RWPE2 (cell line): ENCODE measurements at regions not wholly inside any gene's neighbourhood (a gene's known extent, or its start where the extent isn't known, plus 50 kb on each side); places are given as distances from the start of the nearest gene placed in this dataset.

Experiments used
- ATAC-seq: fragments of 200-7000 bp; cut with Tn5 transposase; 3 replicates; pipeline ENCODE4 v1.9.1; 2021; ENCODE audit warnings: low read depth
- DNase-seq: peaks from one replicate; pipeline ENCODE4 v3.0.0-alpha.2; 2020; ENCODE audit warnings: low spot score
- H3K27ac ChIP-seq: fragments of 450-650 bp; 2 replicates; pipeline ENCODE4 v1.5.1; 2017; ENCODE audit warnings: mild to moderate bottlenecking; ENCODE audit not compliant: poor library complexity, severe bottlenecking
- H3K27me3 ChIP-seq: fragments of 250-450 bp; sonication (Bioruptor Pico); 2 replicates; pipeline ENCODE4 v1.5.1; 2021; ENCODE audit warnings: mild to moderate bottlenecking, moderate library complexity; ENCODE audit not compliant: insufficient read depth, poor library complexity, severe bottlenecking
- H3K36me3 ChIP-seq: fragments of 250-450 bp; sonication (Bioruptor Pico); 2 replicates; pipeline ENCODE4 v1.5.1; 2020; ENCODE audit warnings: low read depth, mild to moderate bottlenecking, moderate library complexity
- H3K4me1 ChIP-seq: fragments of 250-450 bp; sonication (Bioruptor Pico); 2 replicates; pipeline ENCODE4 v1.5.1; 2021; ENCODE audit warnings: mild to moderate bottlenecking, moderate library complexity; ENCODE audit not compliant: insufficient read depth, poor library complexity, severe bottlenecking
- H3K4me3 ChIP-seq: fragments of 250-450 bp; sonication (Bioruptor Pico); 2 replicates; pipeline ENCODE4 v1.5.1; 2021; ENCODE audit warnings: mild to moderate bottlenecking, moderate library complexity; ENCODE audit not compliant: severe bottlenecking
- H3K9me3 ChIP-seq: fragments of 250-450 bp; sonication (Bioruptor Pico); 2 replicates; pipeline ENCODE4 v1.5.1; 2021; ENCODE audit warnings: mild to moderate bottlenecking, moderate library complexity; ENCODE audit not compliant: severe bottlenecking
- CTCF ChIP-seq: fragments of 450-650 bp; IDR thresholded peaks from one replicate; pipeline ENCODE4 v1.5.1; 2017; ENCODE audit warnings: mild to moderate bottlenecking, moderate library complexity; ENCODE audit not compliant: poor library complexity, severe bottlenecking

- Histone ChIP-seq H3K4me3 (no peak overlapping the region), H3K27ac (no peak overlapping the region), H3K9me3 (no peaks in the 10 kb centered on the region), H3K27me3 (no peaks in the 10 kb centered on the region), H3K36me3 (no peaks in the 10 kb centered on the region), H3K4me1 (no peaks in the 10 kb centered on the region)
- no peak for ATAC-seq
- no peak for DNase-seq
- TF ChIP-seq CTCF, result no peak
These were observed 258.4 kb downstream of the MEIS1 start for GRCh38 chr2:66693076-66693965.

GRCh38 chr2:66694087-66694860, 259.3 kb downstream of the MEIS1 start:
- no peaks in the 10 kb centered on the region for H3K27me3 ChIP-seq
- ATAC-seq, result no peak
- H3K9me3 ChIP-seq, result no peaks in the 10 kb centered on the region
- TF ChIP-seq CTCF, result no peak
- H3K4me3 ChIP-seq, result no peak overlapping the region
- no peaks in the 10 kb centered on the region for H3K4me1 ChIP-seq
- DNase-seq, result no peak
- no peak overlapping the region for H3K27ac ChIP-seq
- no peaks in the 10 kb centered on the region for H3K36me3 ChIP-seq

- TF ChIP-seq CTCF, result no peak
- H3K4me1 ChIP-seq, result no peaks in the 10 kb centered on the region
- no peak for DNase-seq
These were observed 260.4 kb downstream of the MEIS1 start for GRCh38 chr2:66695226-66695735.

GRCh38 chr2:66696374-66696773, 261.4 kb downstream of the MEIS1 start:
- Histone ChIP-seq H3K36me3 (no peaks in the 10 kb centered on the region), H3K27me3 (no peaks in the 10 kb centered on the region), H3K4me1 (no peaks in the 10 kb centered on the region), H3K9me3 (no peaks in the 10 kb centered on the region), H3K4me3 (no peak overlapping the region), H3K27ac (no peak overlapping the region)
- no peak for TF ChIP-seq CTCF
- no peak for DNase-seq
- no peak for ATAC-seq

More at GRCh38 chr2:66695226-66695735, 260.4 kb downstream of the MEIS1 start:
- H3K27ac ChIP-seq, result no peak overlapping the region
- no peak overlapping the region for H3K4me3 ChIP-seq
- no peaks in the 10 kb centered on the region for H3K9me3 ChIP-seq
- no peaks in the 10 kb centered on the region for H3K27me3 ChIP-seq
- ATAC-seq, result no peak
- no peaks in the 10 kb centered on the region for H3K36me3 ChIP-seq
